Skeletal muscle satellite cell (primary cell): ENCODE measurements at regions not wholly inside any gene's neighbourhood (a gene's known extent, or its start where the extent isn't known, plus 50 kb on each side); places are given as distances from the start of the nearest gene placed in this dataset.

Source experiments
- H3K27me3 ChIP-seq: 2 replicates; pipeline ENCODE4 v1.7.0; 2013; ENCODE audit warnings: low read length; ENCODE audit not compliant: control insufficient read depth, insufficient read depth
- H3K36me3 ChIP-seq: 2 replicates; pipeline ENCODE4 v1.7.0; 2013; ENCODE audit warnings: mild to moderate bottlenecking, control low read depth, low read length; ENCODE audit not compliant: insufficient read depth
- H3K4me1 ChIP-seq: 2 replicates; pipeline ENCODE4 v1.7.0; 2013; ENCODE audit warnings: low read length; ENCODE audit not compliant: control insufficient read depth, insufficient read depth
- H3K4me2 ChIP-seq: 2 replicates; pipeline ENCODE4 v1.7.0; 2013; ENCODE audit warnings: mild to moderate bottlenecking, low read length
- H3K4me3 ChIP-seq: 2 replicates; pipeline ENCODE4 v1.7.0; 2013; ENCODE audit warnings: low read length
- H3K9ac ChIP-seq: 2 replicates; pipeline ENCODE4 v1.7.0; 2013; ENCODE audit warnings: mild to moderate bottlenecking, low read depth, low read length, moderate library complexity
- H3K9me3 ChIP-seq: replicated peaks from 2 replicates; pipeline ENCODE4 v1.7.0; 2013; ENCODE audit warnings: mild to moderate bottlenecking, control low read depth, low read length

DNA sequence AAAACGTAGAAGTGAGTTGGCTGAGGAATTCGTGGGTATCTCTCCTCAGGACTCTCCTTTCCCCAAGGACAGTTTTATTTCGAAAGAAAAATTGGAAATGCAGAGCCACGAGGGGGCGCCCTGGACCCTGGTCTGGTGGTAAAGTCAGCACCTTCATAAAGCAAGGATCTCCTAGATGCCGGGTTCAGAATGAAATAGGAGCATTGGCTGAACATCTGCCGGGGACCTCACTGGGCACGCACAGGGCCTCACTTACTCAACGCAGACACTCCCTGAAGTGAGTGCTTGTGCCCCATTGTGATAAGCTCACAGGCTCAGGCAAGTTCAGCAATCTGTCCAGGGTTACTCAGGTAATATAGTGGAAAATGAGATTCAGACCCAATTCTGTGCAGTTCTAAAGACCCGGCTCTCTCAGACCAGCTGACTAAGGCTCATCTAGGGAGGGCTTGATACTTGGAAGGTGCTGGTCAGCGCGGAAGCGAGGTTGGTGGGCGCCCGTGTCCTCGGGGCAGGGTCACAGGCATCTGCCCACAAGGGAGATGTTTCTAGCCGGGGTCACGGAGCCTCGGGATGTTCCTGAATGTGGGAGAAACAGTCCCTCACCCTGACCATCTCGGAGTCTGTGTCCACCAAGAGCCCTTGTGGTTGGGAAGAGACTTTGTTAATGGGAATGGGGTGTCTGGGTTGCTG is 55.7 kb upstream of the ETV3 start:
- Histone ChIP-seq H3K4me1 (no peaks in the 10 kb centered on the region), H3K36me3 (no peaks in the 10 kb centered on the region), H3K4me2 (no peak overlapping the region), H3K9ac (no peak overlapping the region), H3K27me3 (peaks cover 66% of the 10 kb centered on the region), H3K9me3 (no peaks in the 10 kb centered on the region), H3K4me3 (no peak overlapping the region)

DNA sequence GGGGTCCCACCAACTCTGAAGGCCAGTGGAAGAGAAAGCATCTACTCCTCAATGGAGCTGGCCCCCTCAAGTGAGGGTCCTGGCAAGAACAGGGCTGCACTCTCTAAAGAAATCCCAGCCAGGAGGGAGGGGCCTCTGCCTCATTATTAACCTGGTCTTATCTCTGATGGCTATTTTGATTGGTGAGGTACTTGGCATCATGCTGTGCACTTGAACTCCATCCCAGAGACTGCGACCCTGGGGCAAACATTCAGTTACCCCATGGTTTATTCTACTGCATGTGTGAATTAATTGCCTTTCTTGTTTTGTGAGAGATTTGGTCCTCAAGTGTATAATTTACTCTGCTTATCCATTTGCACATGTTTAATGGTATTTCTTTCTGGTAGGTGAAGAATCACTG is 55.0 kb upstream of the ETV3 start:
- Histone ChIP-seq H3K4me3 (no peak overlapping the region), H3K9ac (no peak overlapping the region), H3K4me1 (no peaks in the 10 kb centered on the region), H3K4me2 (no peak overlapping the region), H3K9me3 (no peaks in the 10 kb centered on the region), H3K36me3 (no peaks in the 10 kb centered on the region), H3K27me3 (peaks cover 69% of the 10 kb centered on the region)

DNA sequence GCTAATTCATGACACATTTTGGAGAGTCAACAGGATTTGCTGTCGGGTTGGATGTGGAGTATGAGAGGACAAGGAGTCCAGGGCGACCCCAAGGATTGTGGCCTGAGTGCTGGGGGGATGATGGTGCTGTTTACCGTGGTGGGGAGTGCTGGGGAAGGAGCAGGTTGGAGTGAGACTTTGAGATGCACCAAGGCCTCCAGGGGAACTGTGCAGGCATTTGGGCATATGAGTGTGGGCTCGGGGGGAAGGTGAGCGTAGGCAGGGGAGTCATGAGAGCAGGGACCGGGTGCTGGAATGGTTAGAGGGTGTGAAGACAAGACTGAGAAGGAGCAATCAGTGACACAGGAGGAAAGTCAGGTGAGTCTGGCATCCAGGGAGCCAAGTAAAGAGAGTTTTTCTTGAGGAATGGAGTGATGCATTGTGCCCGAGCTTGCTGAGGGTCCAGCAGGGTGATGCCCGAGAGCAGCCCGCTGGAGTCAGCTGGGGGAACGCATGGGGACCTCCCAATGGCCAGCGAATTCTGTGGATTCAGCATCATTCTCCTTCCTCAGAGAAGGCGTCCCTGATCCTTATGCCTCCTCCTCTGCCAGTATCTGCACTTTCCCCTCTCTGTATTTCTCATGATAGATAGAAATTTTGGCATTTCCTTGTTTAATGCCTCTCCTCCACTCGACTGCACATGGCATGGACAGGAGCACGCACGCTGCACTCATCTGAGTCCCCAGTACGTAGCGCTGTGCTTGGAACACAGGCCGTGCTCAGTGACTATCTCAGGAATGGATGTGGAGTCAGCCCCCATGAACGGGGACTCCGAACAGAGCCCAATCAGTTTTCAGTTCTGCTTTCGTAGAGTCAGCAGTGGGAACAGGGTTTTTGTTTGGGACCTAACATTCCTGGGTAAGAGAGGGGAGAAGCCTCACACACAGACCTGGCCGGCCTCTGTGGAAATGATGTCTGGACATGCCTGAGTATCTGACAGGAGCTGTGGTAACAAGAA is 52.1 kb upstream of the ETV3 start:
- no peaks in the 10 kb centered on the region for H3K9me3 ChIP-seq
- no peaks in the 10 kb centered on the region for H3K4me1 ChIP-seq
- peaks cover 77% of the 10 kb centered on the region for H3K27me3 ChIP-seq
- H3K4me3 ChIP-seq: no peak overlapping the region
- no peak overlapping the region for H3K9ac ChIP-seq
- no peaks in the 10 kb centered on the region for H3K36me3 ChIP-seq
- no peak overlapping the region for H3K4me2 ChIP-seq

DNA sequence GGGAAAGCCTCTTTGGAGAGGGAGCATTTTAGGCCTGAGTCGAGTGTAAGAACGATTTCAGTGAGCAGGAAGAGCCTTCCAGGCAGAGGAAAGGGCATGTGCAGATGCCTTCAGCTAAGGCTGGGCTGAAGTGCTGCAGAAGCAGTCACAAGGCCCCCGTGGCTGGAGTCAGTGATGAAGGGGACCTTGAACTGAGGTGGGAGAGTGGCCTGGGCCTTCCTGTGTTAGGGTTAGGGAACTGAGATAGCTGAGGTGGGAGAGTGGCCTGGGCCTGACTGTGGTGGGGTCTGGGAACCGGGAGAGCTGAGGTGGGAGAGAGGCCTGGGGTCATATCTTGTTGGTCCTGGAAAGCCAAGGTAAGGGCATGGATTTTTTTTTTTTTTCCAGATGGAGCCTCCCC is 50.9 kb upstream of the ETV3 start:
- peaks cover 78% of the 10 kb centered on the region for H3K27me3 ChIP-seq
- H3K4me2 ChIP-seq: no peak overlapping the region
- no peak overlapping the region for H3K4me3 ChIP-seq
- H3K4me1 ChIP-seq: no peaks in the 10 kb centered on the region
- no peaks in the 10 kb centered on the region for H3K9me3 ChIP-seq
- H3K9ac ChIP-seq: no peak overlapping the region
- H3K36me3 ChIP-seq: no peaks in the 10 kb centered on the region
